B cell (primary cell): ENCODE measurements at regions not wholly inside any gene's neighbourhood (a gene's known extent, or its start where the extent isn't known, plus 50 kb on each side); places are given as distances from the start of the nearest gene placed in this dataset.

Experiments used
- CTCF ChIP-seq: fragments of 200-600 bp; IDR thresholded peaks from one replicate; pipeline ENCODE4 v1.8.0; 2022; ENCODE audit warnings: antibody characterized with exemption, mild to moderate bottlenecking
- EZH2 ChIP-seq: IDR thresholded peaks from 2 replicates; pipeline ENCODE4 v1.6.1; 2012; ENCODE audit warnings: borderline replicate concordance, low read depth, mild to moderate bottlenecking, moderate library complexity, low read length; ENCODE audit not compliant: insufficient read depth, poor library complexity, severe bottlenecking

- TF ChIP-seq CTCF (no peak), EZH2 (no peak)
These were observed 2262.0 kb upstream of the TENM3 start for GRCh38 chr4:179981161-179981560.
